ENCODE measurements at regions not wholly inside any gene's neighbourhood (a gene's known extent, or its start where the extent isn't known, plus 50 kb on each side); places are given as distances from the start of the nearest gene placed in this dataset.

GRCh38 chr3:59133311-59133710, 83.5 kb upstream of the CFAP20DC start:
- TF ChIP-seq CTCF (IDR thresholded peaks at IDR 0.05) = no peak
- TF ChIP-seq EP300 (IDR thresholded peaks at IDR 0.05) = no peak
